HEK293 (cell line): ENCODE measurements at regions not wholly inside any gene's neighbourhood (a gene's known extent, or its start where the extent isn't known, plus 50 kb on each side); places are given as distances from the start of the nearest gene placed in this dataset.

Experiments used
- CTCF ChIA-PET: fragments of 350-600 bp; formaldehyde crosslinking; extraction: SDS; loops from one replicate; lab custom pipeline; 2021; ENCODE audit warnings: antibody characterized with exemption; lab: Yijun Ruan, JAX
- POLR2A ChIA-PET: fragments of 300-600 bp; formaldehyde crosslinking; extraction: SDS; loops from one replicate; lab custom pipeline; 2020; ENCODE audit warnings: antibody characterized with exemption, inconsistent platforms; lab: Yijun Ruan, JAX
- H3K27ac ChIP-seq: fragments of 200-500 bp; sonication (Bioruptor generic); 2 replicates; pipeline ENCODE4 v1.5.1; 2014; ENCODE audit warnings: low read depth, low read length, control low read depth, inconsistent platforms; ENCODE audit errors: extremely low read depth
- H3K36me3 ChIP-seq, 2 experiments: fragments of 200-500 bp in 1 of 2; sonication (Bioruptor generic) in 1 of 2; 1 replicate in 1 of 2; 2 replicates in 1 of 2; pipeline ENCODE4 v1.5.1; 2014 to 2017; ENCODE audit warnings: inconsistent platforms in 2 of 2, low read length in 2 of 2; ENCODE audit not compliant: control insufficient read depth in 2 of 2, insufficient read depth in 1 of 2
- H3K4me1 ChIP-seq: fragments of 200-500 bp; sonication (Bioruptor generic); 2 replicates; pipeline ENCODE4 v1.5.1; 2014; ENCODE audit warnings: mild to moderate bottlenecking, low read length, inconsistent platforms; ENCODE audit not compliant: control insufficient read depth, insufficient read depth
- H3K4me3 ChIP-seq: 2 replicates; pipeline ENCODE4 v1.5.1; 2011; ENCODE audit warnings: low read depth, mild to moderate bottlenecking, control low read depth, low read length, moderate library complexity
- H3K9me3 ChIP-seq: fragments of 200-500 bp; sonication (Bioruptor generic); 2 replicates; pipeline ENCODE4 v1.5.1; 2014; ENCODE audit warnings: low read depth, low read length, inconsistent platforms; ENCODE audit not compliant: control insufficient read depth, insufficient read depth
- BCL11A ChIP-seq: fragments of 450-650 bp; formaldehyde crosslinking; IDR thresholded peaks from 2 replicates; pipeline ENCODE4 v1.5.1; 2016; ENCODE audit warnings: low read depth, missing biosample characterization, missing genetic modification characterization
- GLIS2 ChIP-seq: fragments of 450-650 bp; formaldehyde crosslinking; IDR thresholded peaks from 2 replicates; pipeline ENCODE4 v1.5.1; 2016; ENCODE audit warnings: missing biosample characterization, missing genetic modification characterization
- KLF1 ChIP-seq: fragments of 450-650 bp; formaldehyde crosslinking; IDR thresholded peaks from 2 replicates; pipeline ENCODE4 v1.5.1; 2016; ENCODE audit warnings: missing biosample characterization, missing genetic modification characterization
- OVOL3 ChIP-seq: fragments of 450-650 bp; formaldehyde crosslinking; IDR thresholded peaks from 2 replicates; pipeline ENCODE4 v1.5.1; 2016; ENCODE audit warnings: missing biosample characterization, missing genetic modification characterization
- TCF7L2 ChIP-seq: IDR thresholded peaks from 2 replicates; pipeline ENCODE4 v1.6.1; 2011; ENCODE audit warnings: low read depth, mild to moderate bottlenecking, inconsistent platforms, low read length, moderate library complexity, borderline replicate concordance
- ZBTB17 ChIP-seq: fragments of 450-650 bp; formaldehyde crosslinking; IDR thresholded peaks from 2 replicates; pipeline ENCODE4 v1.5.1; 2016; ENCODE audit warnings: missing biosample characterization, missing genetic modification characterization
- ZBTB21 ChIP-seq: fragments of 450-650 bp; formaldehyde crosslinking; IDR thresholded peaks from 2 replicates; pipeline ENCODE4 v1.5.1; 2017; ENCODE audit warnings: missing biosample characterization, missing genetic modification characterization
- ZBTB7A ChIP-seq: fragments of 450-650 bp; formaldehyde crosslinking; IDR thresholded peaks from 2 replicates; pipeline ENCODE4 v1.5.1; 2016; ENCODE audit warnings: low read depth, missing biosample characterization, missing genetic modification characterization
- ZNF146 ChIP-seq: fragments of 450-650 bp; formaldehyde crosslinking; IDR thresholded peaks from 2 replicates; pipeline ENCODE4 v1.5.1; 2016; ENCODE audit warnings: missing biosample characterization, missing genetic modification characterization
- ZNF2 ChIP-seq: fragments of 450-650 bp; formaldehyde crosslinking; IDR thresholded peaks from 2 replicates; pipeline ENCODE4 v1.5.1; 2016; ENCODE audit warnings: missing biosample characterization, missing genetic modification characterization
- ZNF302 ChIP-seq: fragments of 450-650 bp; formaldehyde crosslinking; IDR thresholded peaks from 2 replicates; pipeline ENCODE4 v1.5.1; 2016; ENCODE audit warnings: missing biosample characterization, missing genetic modification characterization, low read depth
- ZNF433 ChIP-seq: fragments of 450-650 bp; formaldehyde crosslinking; IDR thresholded peaks from 2 replicates; pipeline ENCODE4 v1.5.1; 2016; ENCODE audit warnings: missing biosample characterization, missing genetic modification characterization, low read depth
- ZNF510 ChIP-seq: fragments of 450-650 bp; formaldehyde crosslinking; IDR thresholded peaks from 2 replicates; pipeline ENCODE4 v1.5.1; 2018; ENCODE audit warnings: mild to moderate bottlenecking, missing genetic modification characterization, missing biosample characterization; ENCODE audit not compliant: insufficient replicate concordance
- ZNF514 ChIP-seq: fragments of 450-650 bp; formaldehyde crosslinking; IDR thresholded peaks from 2 replicates; pipeline ENCODE4 v1.5.1; 2016; ENCODE audit warnings: missing biosample characterization, missing genetic modification characterization
- ZNF623 ChIP-seq: fragments of 450-650 bp; formaldehyde crosslinking; IDR thresholded peaks from 2 replicates; pipeline ENCODE4 v1.5.1; 2016; ENCODE audit warnings: missing biosample characterization, missing genetic modification characterization
- ZNF785 ChIP-seq: fragments of 450-650 bp; formaldehyde crosslinking; IDR thresholded peaks from 2 replicates; pipeline ENCODE4 v1.5.1; 2016; ENCODE audit warnings: missing biosample characterization, missing genetic modification characterization
- ZNF792 ChIP-seq: fragments of 450-650 bp; formaldehyde crosslinking; IDR thresholded peaks from 2 replicates; pipeline ENCODE4 v1.5.1; 2016; ENCODE audit warnings: missing biosample characterization, missing genetic modification characterization
- TF ChIP-seq, protein P1 (sequence below): fragments of 450-650 bp; formaldehyde crosslinking; IDR thresholded peaks from 2 replicates; pipeline ENCODE4 v1.5.1; 2016; ENCODE audit warnings: missing biosample characterization, missing genetic modification characterization
- TF ChIP-seq, protein P2 (sequence below): fragments of 450-650 bp; formaldehyde crosslinking; IDR thresholded peaks from 2 replicates; pipeline ENCODE4 v1.5.1; 2016; ENCODE audit warnings: missing biosample characterization, missing genetic modification characterization
- TF ChIP-seq, protein P3 (sequence below): fragments of 450-650 bp; formaldehyde crosslinking; IDR thresholded peaks from 2 replicates; pipeline ENCODE4 v1.5.1; 2016; ENCODE audit warnings: missing biosample characterization, missing genetic modification characterization
- TF ChIP-seq, protein P4 (sequence below): fragments of 450-650 bp; formaldehyde crosslinking; conservative IDR thresholded peaks from 2 replicates; pipeline ENCODE4 v1.5.1; 2016; ENCODE audit warnings: low read depth, missing biosample characterization, missing genetic modification characterization
- TF ChIP-seq, protein P5 (sequence below): fragments of 450-650 bp; formaldehyde crosslinking; IDR thresholded peaks from 2 replicates; pipeline ENCODE4 v1.5.1; 2016; ENCODE audit warnings: missing biosample characterization, missing genetic modification characterization

DNA sequence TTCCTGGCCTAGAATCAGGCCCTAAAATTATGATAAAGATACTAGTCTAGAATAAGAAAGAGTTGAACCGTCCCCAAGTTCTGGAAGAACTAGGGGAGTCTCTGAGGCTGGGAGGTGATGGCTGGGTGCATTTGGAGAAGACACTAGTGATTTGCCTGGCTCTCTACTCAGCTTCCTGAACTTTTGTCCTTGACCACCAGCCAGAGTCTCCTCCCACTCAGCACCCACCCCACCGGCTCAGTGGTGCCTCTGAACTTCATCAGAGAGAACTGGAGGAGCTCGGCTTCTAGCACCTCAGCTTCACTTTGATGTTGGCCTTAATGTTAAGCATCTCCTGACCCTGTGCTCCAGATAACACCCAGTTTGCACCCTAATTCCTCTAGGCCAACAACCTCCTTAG, 73.0 kb downstream of the PERP start (continued):
- TF ChIP-seq GLIS2: no peak
- no peak for TF ChIP-seq TCF7L2
- TF ChIP-seq OVOL3 (tag by site-specific recombination): no peak
- no peak for TF ChIP-seq ZNF785 (tag by site-specific recombination)
- TF ChIP-seq ZBTB21: no peak
- TF ChIP-seq ZNF514: no peak
- TF ChIP-seq ZNF2 (tag by site-specific recombination): no peak
- TF ChIP-seq, all 188 proteins: peak for 0

DNA sequence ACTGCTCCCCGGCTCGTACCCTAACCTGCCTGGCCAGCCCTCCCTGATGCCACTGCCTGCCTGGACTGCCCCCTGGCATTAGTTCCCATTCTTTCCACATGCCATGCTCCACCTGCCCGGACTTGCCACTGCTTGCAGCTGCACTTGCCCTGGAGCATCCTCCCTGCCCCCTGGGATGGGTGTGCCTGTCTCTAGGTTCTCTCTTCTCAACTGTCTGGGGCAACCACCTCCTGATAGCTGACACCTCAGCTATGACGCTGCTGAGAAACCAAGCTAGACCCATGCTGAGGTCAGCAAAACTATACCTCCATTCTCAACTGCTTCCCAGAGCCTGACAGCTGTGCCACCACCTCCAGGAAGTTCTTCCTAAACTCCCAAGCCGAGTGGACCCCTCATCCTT, 72.1 kb downstream of the PERP start:
- H3K27ac ChIP-seq: no peak overlapping the region
- H3K9me3 ChIP-seq: no peaks in the 10 kb centered on the region
- ChIA-PET POLR2A (no interaction called here), CTCF (interaction anchor here (1.3 kb wide), 1 partner anchor 74 kb away, joined by 5 read pairs; no protein-coding TSS in a partner anchor)
- no peaks in the 10 kb centered on the region for H3K36me3 ChIP-seq
- no peak overlapping the region for H3K4me3 ChIP-seq
- H3K4me1 ChIP-seq: 0 out of 2 replicates have a peak, but pooled peaks cover 6% of the 10 kb centered on the region
- peak; percentile 84 for TF ChIP-seq KLF1 (tag by site-specific recombination)
- TF ChIP-seq BCL11A: no peak
- no peak for TF ChIP-seq ZNF792 (tag by site-specific recombination)
- TF ChIP-seq, protein P1, sequence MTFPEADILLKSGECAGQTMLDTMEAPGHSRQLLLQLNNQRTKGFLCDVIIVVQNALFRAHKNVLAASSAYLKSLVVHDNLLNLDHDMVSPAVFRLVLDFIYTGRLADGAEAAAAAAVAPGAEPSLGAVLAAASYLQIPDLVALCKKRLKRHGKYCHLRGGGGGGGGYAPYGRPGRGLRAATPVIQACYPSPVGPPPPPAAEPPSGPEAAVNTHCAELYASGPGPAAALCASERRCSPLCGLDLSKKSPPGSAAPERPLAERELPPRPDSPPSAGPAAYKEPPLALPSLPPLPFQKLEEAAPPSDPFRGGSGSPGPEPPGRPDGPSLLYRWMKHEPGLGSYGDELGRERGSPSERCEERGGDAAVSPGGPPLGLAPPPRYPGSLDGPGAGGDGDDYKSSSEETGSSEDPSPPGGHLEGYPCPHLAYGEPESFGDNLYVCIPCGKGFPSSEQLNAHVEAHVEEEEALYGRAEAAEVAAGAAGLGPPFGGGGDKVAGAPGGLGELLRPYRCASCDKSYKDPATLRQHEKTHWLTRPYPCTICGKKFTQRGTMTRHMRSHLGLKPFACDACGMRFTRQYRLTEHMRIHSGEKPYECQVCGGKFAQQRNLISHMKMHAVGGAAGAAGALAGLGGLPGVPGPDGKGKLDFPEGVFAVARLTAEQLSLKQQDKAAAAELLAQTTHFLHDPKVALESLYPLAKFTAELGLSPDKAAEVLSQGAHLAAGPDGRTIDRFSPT (tag by site-specific recombination): peak; percentile 31; the same call in 1 of the 2 replicates
- no peak for TF ChIP-seq ZNF146 (tag by site-specific recombination)
- no peak for TF ChIP-seq ZNF433 (tag by site-specific recombination)
- no peak for TF ChIP-seq ZNF623

DNA sequence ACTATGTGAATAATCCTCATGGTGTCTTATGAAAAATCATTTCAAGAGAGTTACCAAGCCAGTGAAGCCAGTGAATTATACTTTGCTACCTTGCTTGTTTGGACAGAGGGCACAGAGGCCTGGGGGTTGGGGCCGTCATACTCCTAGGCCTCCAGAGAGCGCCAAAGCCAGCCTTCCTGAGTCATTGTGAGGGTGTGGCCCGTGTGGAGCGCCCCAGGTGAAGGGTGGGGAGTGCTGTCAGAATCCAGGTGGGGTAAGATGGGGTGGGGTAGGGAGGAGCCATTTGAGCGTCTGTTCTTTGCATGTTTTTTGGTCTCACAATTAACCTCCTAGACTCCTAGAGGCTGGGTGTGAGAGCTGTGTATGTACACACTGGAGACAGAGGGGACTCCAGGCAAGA, 71.1 kb downstream of the PERP start:
- TF ChIP-seq, protein P2, sequence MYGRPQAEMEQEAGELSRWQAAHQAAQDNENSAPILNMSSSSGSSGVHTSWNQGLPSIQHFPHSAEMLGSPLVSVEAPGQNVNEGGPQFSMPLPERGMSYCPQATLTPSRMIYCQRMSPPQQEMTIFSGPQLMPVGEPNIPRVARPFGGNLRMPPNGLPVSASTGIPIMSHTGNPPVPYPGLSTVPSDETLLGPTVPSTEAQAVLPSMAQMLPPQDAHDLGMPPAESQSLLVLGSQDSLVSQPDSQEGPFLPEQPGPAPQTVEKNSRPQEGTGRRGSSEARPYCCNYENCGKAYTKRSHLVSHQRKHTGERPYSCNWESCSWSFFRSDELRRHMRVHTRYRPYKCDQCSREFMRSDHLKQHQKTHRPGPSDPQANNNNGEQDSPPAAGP (tag by site-specific recombination): 0 out of 2 replicates have a peak, but pooled peaks have one; percentile 45
- TF ChIP-seq KLF1 (tag by site-specific recombination) (peak; percentile 95), ZBTB7A (tag by site-specific recombination) (no peak)
- TF ChIP-seq, protein P3, sequence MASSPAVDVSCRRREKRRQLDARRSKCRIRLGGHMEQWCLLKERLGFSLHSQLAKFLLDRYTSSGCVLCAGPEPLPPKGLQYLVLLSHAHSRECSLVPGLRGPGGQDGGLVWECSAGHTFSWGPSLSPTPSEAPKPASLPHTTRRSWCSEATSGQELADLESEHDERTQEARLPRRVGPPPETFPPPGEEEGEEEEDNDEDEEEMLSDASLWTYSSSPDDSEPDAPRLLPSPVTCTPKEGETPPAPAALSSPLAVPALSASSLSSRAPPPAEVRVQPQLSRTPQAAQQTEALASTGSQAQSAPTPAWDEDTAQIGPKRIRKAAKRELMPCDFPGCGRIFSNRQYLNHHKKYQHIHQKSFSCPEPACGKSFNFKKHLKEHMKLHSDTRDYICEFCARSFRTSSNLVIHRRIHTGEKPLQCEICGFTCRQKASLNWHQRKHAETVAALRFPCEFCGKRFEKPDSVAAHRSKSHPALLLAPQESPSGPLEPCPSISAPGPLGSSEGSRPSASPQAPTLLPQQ: no peak
- H3K4me3 ChIP-seq: no peak overlapping the region
- H3K9me3 ChIP-seq: no peaks in the 10 kb centered on the region
- H3K4me1 ChIP-seq: 0 out of 2 replicates have a peak, but pooled peaks cover 6% of the 10 kb centered on the region
- POLR2A ChIA-PET: no interaction called here
- H3K27ac ChIP-seq: peak overlapping the region; percentile 25; the same call in 1 of the 2 replicates
- no peaks in the 10 kb centered on the region for H3K36me3 ChIP-seq
- CTCF ChIA-PET: interaction anchor here (1.3 kb wide), 1 partner anchor 73 kb away, joined by 5 read pairs; no protein-coding TSS in a partner anchor

DNA sequence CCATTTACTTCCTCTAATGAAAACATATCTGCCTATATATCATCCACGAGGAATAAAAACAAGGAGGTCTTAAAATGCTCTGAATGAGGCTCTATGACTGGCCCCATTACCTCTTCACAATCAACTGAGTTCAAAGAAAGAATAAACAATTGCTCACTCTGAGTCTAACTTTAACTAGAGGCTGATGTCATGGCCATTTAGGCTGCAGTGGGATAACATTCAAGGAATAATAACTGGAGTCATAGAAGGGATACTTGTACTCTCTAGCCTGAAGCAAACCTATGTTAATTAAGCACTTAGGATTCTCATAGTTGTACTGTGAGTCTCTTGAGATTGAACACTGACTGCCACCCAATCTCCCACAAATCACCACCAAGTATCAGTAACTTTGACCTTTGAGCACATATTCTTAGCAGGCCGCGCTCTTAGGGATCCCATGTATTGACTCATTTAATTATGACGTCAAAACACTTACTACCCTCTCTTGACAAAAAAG, 70.2 kb downstream of the PERP start:
- H3K4me1 ChIP-seq: 0 out of 2 replicates have a peak, but pooled peaks cover 6% of the 10 kb centered on the region
- CTCF ChIA-PET: interaction anchor here (0.7 kb wide), 1 partner anchor 70 kb away, joined by 3 read pairs; no protein-coding TSS in a partner anchor
- TF ChIP-seq ZNF302 (no peak), ZBTB17 (tag by site-specific recombination) (peak; percentile 27; the same call in 1 of the 2 replicates), ZNF510 (tag by site-specific recombination) (no peak)
- TF ChIP-seq, protein P4, sequence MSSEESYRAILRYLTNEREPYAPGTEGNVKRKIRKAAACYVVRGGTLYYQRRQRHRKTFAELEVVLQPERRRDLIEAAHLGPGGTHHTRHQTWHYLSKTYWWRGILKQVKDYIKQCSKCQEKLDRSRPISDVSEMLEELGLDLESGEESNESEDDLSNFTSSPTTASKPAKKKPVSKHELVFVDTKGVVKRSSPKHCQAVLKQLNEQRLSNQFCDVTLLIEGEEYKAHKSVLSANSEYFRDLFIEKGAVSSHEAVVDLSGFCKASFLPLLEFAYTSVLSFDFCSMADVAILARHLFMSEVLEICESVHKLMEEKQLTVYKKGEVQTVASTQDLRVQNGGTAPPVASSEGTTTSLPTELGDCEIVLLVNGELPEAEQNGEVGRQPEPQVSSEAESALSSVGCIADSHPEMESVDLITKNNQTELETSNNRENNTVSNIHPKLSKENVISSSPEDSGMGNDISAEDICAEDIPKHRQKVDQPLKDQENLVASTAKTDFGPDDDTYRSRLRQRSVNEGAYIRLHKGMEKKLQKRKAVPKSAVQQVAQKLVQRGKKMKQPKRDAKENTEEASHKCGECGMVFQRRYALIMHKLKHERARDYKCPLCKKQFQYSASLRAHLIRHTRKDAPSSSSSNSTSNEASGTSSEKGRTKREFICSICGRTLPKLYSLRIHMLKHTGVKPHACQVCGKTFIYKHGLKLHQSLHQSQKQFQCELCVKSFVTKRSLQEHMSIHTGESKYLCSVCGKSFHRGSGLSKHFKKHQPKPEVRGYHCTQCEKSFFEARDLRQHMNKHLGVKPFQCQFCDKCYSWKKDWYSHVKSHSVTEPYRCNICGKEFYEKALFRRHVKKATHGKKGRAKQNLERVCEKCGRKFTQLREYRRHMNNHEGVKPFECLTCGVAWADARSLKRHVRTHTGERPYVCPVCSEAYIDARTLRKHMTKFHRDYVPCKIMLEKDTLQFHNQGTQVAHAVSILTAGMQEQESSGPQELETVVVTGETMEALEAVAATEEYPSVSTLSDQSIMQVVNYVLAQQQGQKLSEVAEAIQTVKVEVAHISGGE (tag by site-specific recombination): no peak
- TF ChIP-seq, protein P5, sequence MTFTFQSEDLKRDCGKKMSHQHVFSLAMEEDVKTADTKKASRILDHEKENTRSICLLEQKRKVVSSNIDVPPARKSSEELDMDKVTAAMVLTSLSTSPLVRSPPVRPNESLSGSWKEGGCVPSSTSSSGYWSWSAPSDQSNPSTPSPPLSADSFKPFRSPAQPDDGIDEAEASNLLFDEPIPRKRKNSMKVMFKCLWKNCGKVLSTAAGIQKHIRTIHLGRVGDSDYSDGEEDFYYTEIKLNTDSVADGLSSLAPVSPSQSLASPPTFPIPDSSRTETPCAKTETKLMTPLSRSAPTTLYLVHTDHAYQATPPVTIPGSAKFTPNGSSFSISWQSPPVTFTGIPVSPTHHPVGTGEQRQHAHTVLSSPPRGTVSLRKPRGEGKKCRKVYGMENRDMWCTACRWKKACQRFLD (tag by site-specific recombination): no peak

More for the DNA sequence above, 70.2 kb downstream of the PERP start:
- Histone ChIP-seq H3K4me3 (no peak overlapping the region), H3K27ac (no peak overlapping the region), H3K36me3 (no peaks in the 10 kb centered on the region), H3K9me3 (no peaks in the 10 kb centered on the region)
- POLR2A ChIA-PET: no interaction called here
